B cell (primary cell): ENCODE measurements at regions not wholly inside any gene's neighbourhood (a gene's known extent, or its start where the extent isn't known, plus 50 kb on each side); places are given as distances from the start of the nearest gene placed in this dataset.

Source experiments
- CTCF ChIP-seq: fragments of 200-600 bp; IDR thresholded peaks from one replicate; pipeline ENCODE4 v1.8.0; 2022; ENCODE audit warnings: antibody characterized with exemption, mild to moderate bottlenecking
- EZH2 ChIP-seq: IDR thresholded peaks from 2 replicates; pipeline ENCODE4 v1.6.1; 2012; ENCODE audit warnings: borderline replicate concordance, low read depth, mild to moderate bottlenecking, moderate library complexity, low read length; ENCODE audit not compliant: insufficient read depth, poor library complexity, severe bottlenecking

GRCh38 chr6:121619013-121619412, 183.6 kb downstream of the GJA1 start:
- TF ChIP-seq CTCF (no peak), EZH2 (no peak)
